Fibroblast of peridontal ligament (primary cell): ENCODE measurements at regions not wholly inside any gene's neighbourhood (a gene's known extent, or its start where the extent isn't known, plus 50 kb on each side); places are given as distances from the start of the nearest gene placed in this dataset.

Experiments
- DNase-seq: peaks from one replicate; pipeline ENCODE4 v3.0.0-alpha.2; 2010; ENCODE audit errors: extremely low read depth

DNA sequence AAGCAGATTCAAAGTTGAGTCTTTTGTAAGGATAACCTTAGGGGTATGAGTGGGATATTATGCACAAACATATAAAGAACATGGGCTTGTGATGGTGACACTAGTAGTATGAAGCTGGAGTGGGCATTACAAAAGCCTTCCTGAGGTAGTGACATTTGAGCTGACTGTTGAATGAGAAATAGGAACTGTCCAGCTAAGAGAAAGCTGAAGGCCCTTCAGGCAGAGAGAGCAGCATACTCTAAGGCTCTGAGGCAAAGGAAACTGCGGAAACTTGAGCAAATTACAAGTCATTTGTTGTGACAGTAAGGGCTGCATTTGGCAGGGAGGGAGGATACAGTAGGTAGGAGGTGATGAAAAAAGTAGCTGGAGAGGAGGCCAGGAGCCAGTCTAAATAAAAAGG, 190.7 kb upstream of the CD96 start:
- DNase-seq: peak; percentile 12

DNA sequence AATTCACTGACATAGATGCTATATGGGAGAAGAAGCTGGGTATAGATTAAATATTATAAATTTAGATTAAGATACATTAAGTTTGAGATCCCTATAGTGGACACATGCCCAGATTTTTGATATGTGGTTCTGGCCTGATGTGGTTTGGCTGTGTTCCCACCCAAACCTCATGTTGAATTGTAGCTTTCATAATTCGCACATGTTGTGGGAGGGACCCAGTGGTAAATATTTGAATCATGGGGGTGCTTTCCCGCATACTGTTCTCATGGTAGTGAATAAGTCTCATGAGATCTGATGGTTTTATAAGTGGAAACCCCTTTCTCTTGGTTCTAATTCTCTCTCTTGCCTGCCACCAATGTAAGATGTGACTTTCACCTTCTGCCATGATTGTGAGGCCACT, 189.4 kb upstream of the CD96 start:
- DNase-seq: peak; percentile 6

- DNase-seq: no peak
Observed at GRCh38 chr3:111359261-111360030, 182.6 kb upstream of the CD96 start.

- DNase-seq: no peak
Observed at GRCh38 chr3:111362381-111363009, 179.5 kb upstream of the CD96 start.

DNA sequence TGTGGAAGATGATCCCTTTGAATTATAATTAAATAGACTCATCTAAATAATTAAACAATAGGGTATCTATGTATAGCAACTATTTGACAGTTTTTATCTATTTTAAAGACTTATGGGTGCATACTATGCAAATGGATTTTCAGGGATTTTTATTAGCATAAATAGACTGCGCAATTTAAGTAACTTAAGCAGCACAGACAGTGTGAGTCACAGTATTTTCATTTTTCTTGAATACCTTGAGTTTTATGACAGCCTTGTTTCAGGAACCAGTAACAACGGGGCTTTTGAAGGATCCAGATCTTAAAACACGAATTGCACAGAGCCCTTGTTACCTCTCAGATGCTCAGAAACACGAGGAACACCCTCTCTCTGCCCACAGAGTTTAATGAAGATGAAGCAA, 175.5 kb upstream of the CD96 start:
- no peak for DNase-seq

- DNase-seq: peak; percentile 45
Observed at GRCh38 chr3:111368056-111368455, 173.9 kb upstream of the CD96 start.

DNA sequence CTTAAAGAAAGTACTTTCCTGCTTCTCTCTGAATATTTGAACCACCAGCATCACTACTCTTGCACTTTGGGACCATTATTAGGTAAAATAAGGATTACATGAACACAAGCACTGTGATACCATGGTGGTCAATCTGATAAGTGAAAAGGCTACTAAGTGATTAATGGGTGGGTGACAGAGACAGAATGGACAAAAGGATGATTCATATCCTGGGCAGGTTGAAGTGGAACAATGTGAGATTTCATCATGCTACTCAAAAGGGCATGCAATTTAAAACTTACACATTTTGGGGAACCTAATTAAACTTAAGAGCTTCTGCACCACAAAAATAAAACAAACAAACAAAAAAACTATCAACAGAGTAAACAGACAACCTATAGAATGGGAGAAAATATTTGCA, 172.0 kb upstream of the CD96 start:
- DNase-seq: no peak

- DNase-seq: no peak
Observed at GRCh38 chr3:111373239-111373638, 168.8 kb upstream of the CD96 start.

GRCh38 chr3:111373861-111374260, 168.1 kb upstream of the CD96 start:
- DNase-seq: no peak

DNA sequence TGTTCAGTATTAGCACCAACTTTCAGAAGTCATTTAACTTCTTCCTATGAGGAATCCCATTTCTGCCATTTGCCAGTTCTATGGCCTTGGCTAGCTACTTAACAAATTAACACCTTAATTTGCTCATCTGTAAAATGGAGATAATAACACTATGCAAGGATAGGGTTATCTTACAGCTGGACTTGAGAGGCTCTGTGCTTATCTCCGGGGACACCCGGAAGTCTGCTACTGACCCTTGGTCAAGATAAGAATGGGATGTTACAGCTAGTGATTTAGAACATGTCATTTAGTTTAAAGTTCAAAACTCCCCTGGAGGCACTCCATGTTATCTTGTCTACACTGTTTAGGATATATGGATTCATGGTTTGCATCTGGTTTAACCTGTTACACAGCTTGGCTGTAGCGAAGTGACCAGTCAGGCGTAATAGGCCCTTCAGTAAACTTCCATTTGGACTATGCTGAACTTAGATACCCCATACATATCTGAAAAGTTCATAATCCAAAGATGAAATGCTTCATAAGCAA, 156.0 kb upstream of the CD96 start:
- no peak for DNase-seq

DNA sequence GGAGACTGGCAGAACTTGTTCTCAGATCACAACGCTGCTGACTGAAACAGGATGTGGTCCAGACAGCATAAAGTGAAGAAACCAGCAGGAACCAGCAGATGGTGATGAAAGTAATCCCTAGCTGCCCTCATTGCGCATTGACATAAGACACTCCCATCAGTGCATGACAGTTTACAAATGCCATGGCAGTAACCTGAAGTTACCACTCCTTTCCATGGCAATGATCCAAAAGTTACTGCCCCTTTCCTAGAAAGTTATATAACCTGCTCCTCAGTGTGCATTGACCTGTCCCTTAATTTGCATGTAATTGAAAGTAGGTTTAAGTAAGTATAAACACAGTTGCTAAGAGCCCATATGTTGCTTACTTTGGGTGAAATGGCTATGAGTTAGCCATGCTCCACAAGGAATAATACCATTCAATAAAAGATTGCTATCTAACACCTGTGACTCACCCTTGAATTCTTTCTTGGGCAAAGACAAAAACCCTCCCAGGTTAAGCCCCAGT, 149.1 kb upstream of the CD96 start:
- no peak for DNase-seq

- DNase-seq: no peak
Observed at GRCh38 chr3:111412656-111413055, 129.3 kb upstream of the CD96 start.

GRCh38 chr3:111414531-111414930, 127.5 kb upstream of the CD96 start:
- DNase-seq: peak; percentile 40

GRCh38 chr3:111415018-111415417, 127.0 kb upstream of the CD96 start:
- DNase-seq: peak; percentile 1

DNA sequence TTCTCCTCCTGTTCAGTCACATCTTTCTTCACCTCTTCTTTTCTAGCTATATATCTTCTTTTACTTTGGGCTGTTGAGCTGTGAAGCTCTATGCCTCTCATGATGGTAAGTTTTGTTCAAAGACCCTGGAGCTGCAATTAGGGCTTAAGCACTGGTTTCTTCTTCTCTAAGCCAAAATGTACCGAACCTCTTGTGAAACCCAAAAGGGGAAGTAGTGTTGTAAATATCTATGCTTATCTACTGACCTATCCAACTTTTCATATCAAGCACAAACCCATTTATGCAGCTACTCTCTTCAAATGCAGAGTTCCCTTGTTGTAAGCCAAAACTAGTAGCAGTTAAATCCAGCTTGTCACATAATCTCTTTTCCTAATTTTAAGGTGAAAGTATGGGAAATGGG, 123.6 kb upstream of the CD96 start:
- DNase-seq: no peak

- DNase-seq: no peak
Observed at GRCh38 chr3:111428301-111428700, 113.7 kb upstream of the CD96 start.

DNA sequence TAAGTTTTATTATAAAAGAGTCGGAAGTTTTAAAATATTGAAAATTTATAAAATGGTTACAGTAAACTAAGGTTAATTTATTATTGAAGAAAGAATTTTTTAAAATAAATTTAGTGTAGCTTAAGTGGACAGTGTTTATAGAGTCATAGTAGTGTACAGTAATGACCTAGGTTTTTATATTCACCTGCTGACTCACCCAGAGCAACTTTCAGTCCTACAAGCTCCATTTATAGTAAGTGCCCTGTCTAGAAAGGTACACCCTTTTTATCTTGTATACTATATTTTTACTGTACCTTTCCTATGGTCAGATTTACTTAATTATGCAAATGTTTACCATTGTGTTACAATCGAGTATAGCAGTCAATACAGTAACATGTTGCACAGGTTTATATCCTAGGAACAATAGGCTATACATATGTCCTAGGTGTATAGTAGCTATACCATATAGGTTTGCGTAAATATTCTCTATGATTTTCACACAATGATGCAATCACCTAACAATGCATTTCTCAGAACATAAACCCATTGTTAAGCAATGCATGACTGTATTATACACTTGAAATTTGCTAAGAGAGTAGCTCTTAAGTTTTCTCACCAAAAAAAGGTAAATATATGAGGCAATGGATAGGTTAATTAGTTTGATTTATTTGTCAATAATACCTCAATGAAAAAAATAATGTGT, 106.9 kb upstream of the CD96 start:
- DNase-seq: no peak

DNA sequence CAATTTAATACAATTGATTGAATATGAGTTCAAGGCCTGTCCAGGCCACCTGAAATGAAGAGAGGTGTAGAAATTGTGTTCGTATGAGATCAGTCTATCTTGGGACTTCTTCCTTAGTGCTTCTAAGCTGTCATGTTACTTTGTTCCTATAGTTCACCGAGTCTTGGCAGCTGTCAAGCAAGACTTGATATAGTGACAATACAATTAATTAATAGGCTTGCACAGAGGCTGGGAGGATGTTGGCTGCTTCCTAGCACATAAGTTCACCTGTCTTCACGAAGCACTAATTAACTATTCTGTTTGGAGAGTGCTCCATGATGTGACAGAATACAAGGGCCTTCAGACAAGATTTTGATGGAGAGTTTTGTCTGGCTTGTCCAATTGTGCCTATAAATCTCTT, 103.7 kb upstream of the CD96 start:
- no peak for DNase-seq

- no peak for DNase-seq
Observed at GRCh38 chr3:111454551-111454950, 87.4 kb upstream of the CD96 start.

DNA sequence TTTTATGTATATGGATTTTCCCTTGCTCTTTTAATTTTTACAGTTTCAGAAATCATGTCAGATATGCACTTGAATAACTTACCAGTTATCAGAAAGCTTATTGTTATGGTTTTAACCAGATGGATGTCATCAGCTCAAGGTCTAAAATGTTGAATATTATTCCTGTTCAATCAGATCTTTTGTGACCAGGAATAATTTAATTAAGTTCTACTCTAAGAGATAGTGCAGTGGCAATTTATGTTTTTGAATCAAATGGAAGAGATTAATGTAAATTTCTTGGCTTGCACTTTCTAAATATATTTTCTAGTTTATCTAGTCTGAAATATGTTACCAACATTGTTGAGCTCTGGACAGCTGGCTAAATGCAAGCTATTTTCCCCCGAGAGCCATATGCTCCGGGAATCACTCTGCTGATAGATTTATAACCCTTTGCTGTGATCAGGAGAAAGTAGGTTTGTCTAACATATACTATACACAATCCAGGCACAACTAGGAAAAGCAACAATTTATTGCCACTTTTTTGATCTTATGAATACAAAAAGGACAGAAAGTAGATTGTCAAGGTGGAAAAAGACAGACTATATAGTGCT, 76.8 kb upstream of the CD96 start:
- no peak for DNase-seq

DNA sequence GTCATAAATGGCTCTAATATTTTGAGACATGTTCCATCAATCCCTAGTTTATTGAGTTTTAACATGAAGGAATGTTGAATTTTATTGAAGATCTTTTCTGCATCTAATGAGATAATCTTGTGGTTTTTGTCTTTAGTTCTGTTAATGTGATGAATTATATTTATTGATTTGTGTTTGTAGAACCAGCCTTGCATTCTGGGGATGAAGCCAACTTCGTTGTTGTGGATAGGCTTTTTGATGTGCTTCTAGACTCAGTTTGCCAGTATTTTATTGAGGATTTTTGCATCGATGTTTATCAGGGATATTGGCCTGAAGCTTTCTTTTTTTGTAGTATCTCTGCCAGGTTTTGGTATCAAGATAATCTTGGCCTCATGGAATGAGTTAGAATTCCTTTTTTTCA, 72.0 kb upstream of the CD96 start:
- no peak for DNase-seq

DNA sequence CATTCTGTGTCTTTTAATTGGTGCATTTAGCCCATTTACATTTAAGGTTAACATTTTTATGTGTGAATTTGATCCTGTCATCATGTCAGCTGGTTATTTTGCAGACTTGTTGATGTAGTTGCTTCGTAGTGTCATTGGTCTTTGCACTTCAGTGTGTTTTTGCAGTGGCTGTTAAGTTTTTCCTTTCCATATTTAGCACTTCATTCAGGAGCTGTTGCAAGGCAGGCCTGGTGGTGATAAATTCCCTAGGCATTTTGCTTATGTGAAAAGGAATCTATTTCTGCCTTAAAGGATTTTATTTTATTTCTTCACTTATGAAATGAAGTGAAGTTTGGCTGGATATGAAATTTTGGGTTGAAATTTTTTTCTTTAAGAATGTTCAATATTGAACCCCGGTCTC, 70.2 kb upstream of the CD96 start:
- no peak for DNase-seq
